HUDEP-2 (cell line): ENCODE measurements at regions not wholly inside any gene's neighbourhood (a gene's known extent, or its start where the extent isn't known, plus 50 kb on each side); places are given as distances from the start of the nearest gene placed in this dataset.

Experiments
- DNase-seq, 76 experiments: peaks; one replicate each; lab custom pipeline; 2025; ENCODE audit not compliant: unreplicated experiment in 76 of 76; lab: John Stamatoyannopoulos, UW

GRCh38 chr1:238252033-238252802, 361.5 kb upstream of the ZP4 start:
- DNase-seq, result peak in 21 of 76 experiments; percentile 0 to 54 (median 14)

- DNase-seq, result no peak
Observed at GRCh38 chr1:238248356-238248755, 357.6 kb upstream of the ZP4 start.

- DNase-seq, result no peak
Observed at GRCh38 chr1:238242181-238242580, 351.5 kb upstream of the ZP4 start.

- no peak for DNase-seq
Observed at GRCh38 chr1:238241607-238242006, 350.9 kb upstream of the ZP4 start.

- DNase-seq, result no peak
Observed at GRCh38 chr1:238239343-238239742, 348.6 kb upstream of the ZP4 start.

GRCh38 chr1:238233966-238234365, 343.2 kb upstream of the ZP4 start:
- DNase-seq, result no peak

GRCh38 chr1:238232084-238232710, 341.5 kb upstream of the ZP4 start:
- no peak for DNase-seq

- no peak for DNase-seq
Observed at GRCh38 chr1:238226810-238227209, 336.1 kb upstream of the ZP4 start.

GRCh38 chr1:238223076-238223640, 332.4 kb upstream of the ZP4 start:
- no peak for DNase-seq

GRCh38 chr1:238221738-238222137, 331.0 kb upstream of the ZP4 start:
- DNase-seq, result no peak

- no peak for DNase-seq
Observed at GRCh38 chr1:238214449-238214848, 323.7 kb upstream of the ZP4 start.

- DNase-seq, result no peak
Observed at GRCh38 chr1:238205045-238205662, 314.4 kb upstream of the ZP4 start.

- DNase-seq, result no peak
Observed at GRCh38 chr1:238201992-238202391, 311.3 kb upstream of the ZP4 start.

GRCh38 chr1:238199325-238199724, 308.6 kb upstream of the ZP4 start:
- no peak for DNase-seq

- no peak for DNase-seq
Observed at GRCh38 chr1:238196516-238196915, 305.8 kb upstream of the ZP4 start.

- DNase-seq, result no peak
Observed at GRCh38 chr1:238191170-238191569, 300.4 kb upstream of the ZP4 start.

- no peak for DNase-seq
Observed at GRCh38 chr1:238187575-238187949, 296.8 kb upstream of the ZP4 start.

- DNase-seq, result no peak
Observed at GRCh38 chr1:238186887-238187574, 296.3 kb upstream of the ZP4 start.

GRCh38 chr1:238177960-238178645, 287.4 kb upstream of the ZP4 start:
- no peak for DNase-seq

- DNase-seq, result no peak
Observed at GRCh38 chr1:238177351-238177750, 286.6 kb upstream of the ZP4 start.

- DNase-seq, result no peak
Observed at GRCh38 chr1:238176441-238176840, 285.7 kb upstream of the ZP4 start.
